ENCODE measurements at regions not wholly inside any gene's neighbourhood (a gene's known extent, or its start where the extent isn't known, plus 50 kb on each side); places are given as distances from the start of the nearest gene placed in this dataset.

DNA sequence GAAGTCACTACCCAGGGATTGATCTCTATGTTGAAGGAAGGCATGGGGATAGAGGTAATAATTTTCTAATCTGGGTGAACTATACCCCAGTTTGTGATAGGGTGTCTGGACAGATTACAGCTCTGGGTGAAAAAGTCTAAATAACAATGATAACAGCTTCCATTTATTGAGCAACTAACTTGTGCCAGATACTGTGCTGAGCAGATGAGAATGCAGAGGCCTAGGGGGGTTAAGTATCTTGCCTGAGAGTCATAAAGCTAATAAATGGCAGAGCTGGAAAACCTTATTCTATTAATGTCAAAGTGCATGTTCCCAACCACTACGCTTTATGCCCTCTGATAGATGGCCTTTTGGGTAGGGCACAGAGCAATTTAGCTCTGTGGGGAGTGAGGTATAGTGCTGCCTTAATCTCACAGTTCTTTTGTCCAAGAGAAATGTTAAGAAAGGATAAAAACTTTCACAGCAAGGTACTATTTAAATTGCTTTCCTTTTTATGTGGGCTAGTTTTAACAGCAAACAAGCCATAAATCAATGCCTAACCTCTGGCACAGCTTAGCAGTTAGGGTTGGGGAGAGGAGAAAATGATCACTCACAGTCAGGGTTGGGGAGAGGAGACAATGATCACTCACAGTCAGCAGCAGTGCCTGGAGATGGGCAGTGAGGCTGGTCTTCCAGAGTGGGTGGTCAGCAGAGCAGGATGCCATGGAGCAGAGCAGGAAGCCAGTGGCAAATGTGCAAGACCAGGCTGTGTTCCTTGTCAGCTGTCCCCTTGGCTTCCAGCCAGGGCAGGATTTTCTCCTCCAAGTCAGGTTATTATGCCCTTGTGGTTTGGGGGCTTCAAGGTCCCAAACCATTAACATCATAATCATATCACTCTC lies 187.0 kb downstream of the CARTPT start:
- TF ChIP-seq GATA3 (IDR thresholded peaks at IDR 0.05; ENCODE audit: low read depth, low read length) (no peak), GATA2 (IDR thresholded peaks at IDR 0.05; ENCODE audit: low read depth, low read length) (no peak)

Data from SH-SY5Y (cell line).